LNCAP (cell line): ENCODE measurements at regions not wholly inside any gene's neighbourhood (a gene's known extent, or its start where the extent isn't known, plus 50 kb on each side); places are given as distances from the start of the nearest gene placed in this dataset.

Source experiments
- CTCF ChIP-seq: fragments of 450-650 bp; IDR thresholded peaks from 2 replicates; pipeline ENCODE4 v1.5.1; 2017; ENCODE audit warnings: mild to moderate bottlenecking

GRCh38 chr18:55041366-55041765 is 82.1 kb upstream of the CCDC68 start:
- TF ChIP-seq CTCF: no peak

GRCh38 chr18:55038162-55038561 is 78.9 kb upstream of the CCDC68 start:
- no peak for TF ChIP-seq CTCF

GRCh38 chr18:55034742-55035141 is 75.5 kb upstream of the CCDC68 start:
- no peak for TF ChIP-seq CTCF

- no peak for TF ChIP-seq CTCF
Measured at GRCh38 chr18:55031979-55032378, 72.7 kb upstream of the CCDC68 start.

GRCh38 chr18:55031576-55031975 is 72.3 kb upstream of the CCDC68 start:
- no peak for TF ChIP-seq CTCF

- no peak for TF ChIP-seq CTCF
Measured at GRCh38 chr18:55031164-55031563, 71.9 kb upstream of the CCDC68 start.

GRCh38 chr18:55024564-55024963 is 65.3 kb upstream of the CCDC68 start:
- TF ChIP-seq CTCF: no peak

- no peak for TF ChIP-seq CTCF
Measured at GRCh38 chr18:55018602-55019001, 59.3 kb upstream of the CCDC68 start.
